ENCODE measurements at regions not wholly inside any gene's neighbourhood (a gene's known extent, or its start where the extent isn't known, plus 50 kb on each side); places are given as distances from the start of the nearest gene placed in this dataset.
A peak's percentile ranks its signal among the peaks of the same experiment; 100 is the strongest.

GRCh38 chr15:70447081-70447480 lies 316.3 kb downstream of the UACA start:
- peak in 1 of 3 donors; percentile 27 for DNase-seq
- Histone ChIP-seq H3K4me1 (peaks cover 0 to 11% (median 2%) of the 10 kb centered on the region in 4 donors), H3K27me3 (no peaks in the 10 kb centered on the region), H3K4me3 (no peak overlapping the region), H3K36me3 (no peaks in the 10 kb centered on the region), H3K27ac (no peak overlapping the region), H3K9me3 (no peaks in the 10 kb centered on the region)
- TF ChIP-seq POLR2A (IDR thresholded peaks at IDR 0.05) (no peak), CTCF (IDR thresholded peaks at IDR 0.05) (no peak)

GRCh38 chr15:70443486-70444273 lies 319.7 kb downstream of the UACA start:
- TF ChIP-seq POLR2A (IDR thresholded peaks at IDR 0.05) (no peak), CTCF (IDR thresholded peaks at IDR 0.05) (no peak)
- Histone ChIP-seq H3K27ac (no peak overlapping the region), H3K4me1 (peaks cover 0 to 11% (median 2%) of the 10 kb centered on the region in 4 donors), H3K9me3 (no peaks in the 10 kb centered on the region), H3K36me3 (no peaks in the 10 kb centered on the region), H3K4me3 (no peak overlapping the region), H3K27me3 (no peaks in the 10 kb centered on the region)
- peak in 1 of 3 donors; percentile 17 for DNase-seq

DNA sequence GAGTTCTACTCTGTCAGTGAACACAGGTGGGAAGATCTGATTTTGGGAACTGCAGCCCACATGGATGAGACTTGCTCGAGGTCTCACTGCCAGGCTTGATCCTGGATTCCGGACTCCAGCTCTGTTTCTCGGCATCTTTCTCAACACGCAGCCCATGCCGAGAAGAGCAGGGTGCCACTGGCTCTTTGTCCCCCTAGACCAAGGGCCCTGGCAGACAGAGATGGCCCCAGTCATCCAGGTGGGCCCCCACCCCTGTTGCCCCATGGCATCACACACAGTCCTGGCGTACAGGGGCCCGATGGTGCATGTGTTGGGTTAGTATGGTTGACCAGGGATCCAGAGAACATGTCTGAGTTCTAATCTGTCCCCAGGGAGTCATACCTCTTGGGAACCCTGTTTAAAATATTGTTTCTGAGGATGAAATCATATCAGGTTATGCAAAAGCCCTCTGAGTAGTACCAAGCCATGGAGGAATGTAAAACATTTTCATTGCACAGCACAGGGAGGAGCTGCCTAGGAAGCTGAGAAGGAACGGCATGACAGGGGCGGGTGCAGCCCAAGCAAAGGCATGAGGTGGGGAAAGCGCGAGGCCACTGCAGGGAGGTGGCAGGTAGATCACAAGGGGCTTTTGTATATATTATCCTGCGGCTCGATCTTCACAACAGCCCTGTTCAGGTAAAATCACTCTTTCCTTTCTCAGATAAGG lies 320.6 kb downstream of the UACA start:
- Histone ChIP-seq H3K4me3 (no peak overlapping the region), H3K27ac (no peak overlapping the region), H3K9me3 (no peaks in the 10 kb centered on the region), H3K4me1 (peaks cover 0 to 3% (median 1%) of the 10 kb centered on the region in 4 donors), H3K36me3 (no peaks in the 10 kb centered on the region), H3K27me3 (no peaks in the 10 kb centered on the region)
- no peak for TF ChIP-seq CTCF (IDR thresholded peaks at IDR 0.05)
- TF ChIP-seq POLR2A (IDR thresholded peaks at IDR 0.05) = no peak
- peak in 1 of 3 donors; percentile 34 for DNase-seq

- H3K27ac ChIP-seq = no peak overlapping the region
Observed at GRCh38 chr15:70442211-70442610, 321.1 kb downstream of the UACA start.

More at GRCh38 chr15:70442211-70442610, 321.1 kb downstream of the UACA start:
- Histone ChIP-seq H3K36me3 (no peaks in the 10 kb centered on the region), H3K4me1 (no peaks in the 10 kb centered on the region), H3K4me3 (no peak overlapping the region), H3K9me3 (no peaks in the 10 kb centered on the region), H3K27me3 (no peaks in the 10 kb centered on the region)
- TF ChIP-seq POLR2A (IDR thresholded peaks at IDR 0.05) (no peak), CTCF (IDR thresholded peaks at IDR 0.05) (no peak)
- DNase-seq = peak in 1 of 3 donors; percentile 37
